ENCODE measurements at regions not wholly inside any gene's neighbourhood (a gene's known extent, or its start where the extent isn't known, plus 50 kb on each side); places are given as distances from the start of the nearest gene placed in this dataset.

- DNase-seq (ENCODE audit: low read depth in 2 of 2) = peak; percentile 10 to 12
These were observed 75.7 kb upstream of the FOXP4 start for GRCh38 chr6:41470331-41471063.

GRCh38 chr6:41471064-41471895, 74.9 kb upstream of the FOXP4 start:
- no peak for DNase-seq (ENCODE audit: low read depth in 2 of 2)

- no peak for DNase-seq (ENCODE audit: low read depth in 2 of 2)
These were observed 71.8 kb upstream of the FOXP4 start for GRCh38 chr6:41474213-41474933.

GRCh38 chr6:41475164-41475563, 71.0 kb upstream of the FOXP4 start:
- no peak for DNase-seq (ENCODE audit: low read depth in 2 of 2)

GRCh38 chr6:41475737-41476357, 70.3 kb upstream of the FOXP4 start:
- DNase-seq (ENCODE audit: low read depth in 2 of 2) = no peak

- DNase-seq (ENCODE audit: low read depth in 2 of 2) = no peak
These were observed 69.8 kb upstream of the FOXP4 start for GRCh38 chr6:41476401-41476800.

- DNase-seq (ENCODE audit: low read depth in 2 of 2) = no peak
These were observed 68.6 kb upstream of the FOXP4 start for GRCh38 chr6:41477572-41477971.

- DNase-seq (ENCODE audit: low read depth in 2 of 2) = no peak
These were observed 62.2 kb upstream of the FOXP4 start for GRCh38 chr6:41483943-41484342.

GRCh38 chr6:41487860-41488432, 58.2 kb upstream of the FOXP4 start:
- no peak for DNase-seq (ENCODE audit: low read depth in 2 of 2)

- DNase-seq (ENCODE audit: low read depth in 2 of 2) = peak in 1 of 2 donors; percentile 52
These were observed 57.6 kb upstream of the FOXP4 start for GRCh38 chr6:41488433-41489119.

GRCh38 chr6:41489120-41489851, 56.9 kb upstream of the FOXP4 start:
- DNase-seq (ENCODE audit: low read depth in 2 of 2) = no peak

- no peak for DNase-seq (ENCODE audit: low read depth in 2 of 2)
These were observed 53.8 kb upstream of the FOXP4 start for GRCh38 chr6:41492261-41492891.

GRCh38 chr6:41494212-41495110, 51.7 kb upstream of the FOXP4 start:
- DNase-seq (ENCODE audit: low read depth in 2 of 2) = no peak
